ENCODE measurements at regions not wholly inside any gene's neighbourhood (a gene's known extent, or its start where the extent isn't known, plus 50 kb on each side); places are given as distances from the start of the nearest gene placed in this dataset.

DNA sequence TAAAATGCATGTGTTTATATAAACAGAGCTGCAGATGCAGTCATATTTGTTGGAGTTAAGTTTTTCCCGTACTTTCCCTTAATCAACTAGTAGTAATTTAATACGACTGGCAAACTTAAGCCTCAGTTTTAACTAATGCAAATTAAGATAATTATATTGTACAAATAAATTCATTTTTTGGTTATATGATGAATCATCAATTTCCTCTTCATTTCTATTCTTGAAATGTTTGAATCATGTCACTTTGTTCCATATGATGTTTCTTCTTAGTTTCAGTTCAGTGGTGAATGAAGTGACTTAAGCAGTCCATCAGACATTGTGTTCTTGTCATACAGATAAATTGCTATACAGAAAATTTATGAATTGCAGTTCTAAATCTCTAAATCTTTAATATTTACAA lies 1361.2 kb upstream of the EPHA6 start:
- Histone ChIP-seq H3K4me1 (ENCODE audit: insufficient read depth) (no peaks in the 10 kb centered on the region), H3K36me3 (ENCODE audit: insufficient read depth) (no peaks in the 10 kb centered on the region), H3K27ac (ENCODE audit: low read depth) (no peak overlapping the region), H3K4me3 (ENCODE audit: low read depth, low read length) (no peak overlapping the region)
- no peak for DNase-seq (ENCODE audit: extremely low spot score)
- 76% methylated on average over 2 of the region's 2 CpGs for WGBS

DNA sequence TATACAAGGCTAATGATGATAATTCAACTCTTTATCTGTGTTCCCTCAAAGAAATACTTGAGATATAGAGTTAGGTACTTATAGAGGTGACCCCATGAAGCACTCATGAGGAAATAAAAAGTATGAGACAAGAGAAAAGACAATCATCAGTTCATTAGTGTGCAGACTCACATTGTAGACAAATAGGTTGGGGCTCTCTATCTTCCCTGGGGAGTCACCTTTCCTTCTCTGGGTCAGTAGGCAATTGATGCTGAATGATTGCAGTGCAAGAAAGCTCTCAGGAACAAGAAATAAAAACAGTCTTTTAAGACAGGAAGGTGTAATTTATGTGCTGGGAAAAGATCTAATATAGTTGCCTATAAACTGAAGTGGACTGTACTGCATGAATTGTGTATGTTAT lies 1357.6 kb upstream of the EPHA6 start:
- H3K4me1 ChIP-seq (ENCODE audit: insufficient read depth), result no peaks in the 10 kb centered on the region
- H3K36me3 ChIP-seq (ENCODE audit: insufficient read depth), result no peaks in the 10 kb centered on the region
- no peak overlapping the region for H3K27ac ChIP-seq (ENCODE audit: low read depth)
- no peak for DNase-seq (ENCODE audit: extremely low spot score)
- H3K4me3 ChIP-seq (ENCODE audit: low read depth, low read length), result no peak overlapping the region

DNA sequence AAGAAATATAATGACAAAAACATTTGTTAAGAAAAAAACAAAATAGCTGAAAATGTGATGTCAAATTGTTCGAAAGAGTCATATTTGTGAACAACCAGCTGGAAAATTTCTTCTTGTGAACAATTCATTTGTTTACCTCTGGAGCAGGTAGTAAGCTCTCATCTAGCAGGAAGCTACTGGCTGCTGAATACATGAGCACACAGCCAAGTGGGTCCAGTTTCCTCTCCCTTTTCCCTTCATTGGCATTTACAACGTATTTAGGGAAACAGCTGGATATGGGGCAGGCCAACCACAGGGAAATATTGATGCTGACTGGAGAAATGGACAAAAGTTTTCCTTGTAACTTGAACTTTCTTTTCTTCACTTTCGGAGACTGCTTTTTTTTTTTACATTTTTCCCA lies 1354.7 kb upstream of the EPHA6 start:
- DNase-seq (ENCODE audit: extremely low spot score), result no peak
- WGBS, result 60% methylated on average over 3 of the region's 3 CpGs
- Histone ChIP-seq H3K36me3 (ENCODE audit: insufficient read depth) (no peaks in the 10 kb centered on the region), H3K4me3 (ENCODE audit: low read depth, low read length) (no peak overlapping the region), H3K27ac (ENCODE audit: low read depth) (no peak overlapping the region), H3K4me1 (ENCODE audit: insufficient read depth) (no peaks in the 10 kb centered on the region)

DNA sequence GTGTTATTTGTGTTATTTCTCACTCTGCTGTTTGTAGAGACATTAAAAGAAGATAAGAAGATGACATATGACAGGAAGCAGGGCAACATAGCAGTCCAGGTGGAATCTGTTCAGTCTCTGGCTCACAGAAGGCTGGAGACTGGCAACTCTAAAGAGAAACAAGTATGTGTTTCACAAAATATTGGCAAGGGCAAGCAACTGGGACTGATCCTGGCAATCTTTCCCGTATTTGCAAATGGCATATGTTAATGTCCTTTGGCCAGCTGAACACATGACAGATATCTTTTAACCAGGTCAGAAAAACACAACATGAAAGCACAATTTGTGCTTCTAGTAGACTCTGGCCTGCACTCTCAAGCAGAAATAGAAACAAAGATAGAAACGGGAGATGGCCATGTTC lies 1354.1 kb upstream of the EPHA6 start:
- Histone ChIP-seq H3K4me3 (ENCODE audit: low read depth, low read length) (no peak overlapping the region), H3K36me3 (ENCODE audit: insufficient read depth) (no peaks in the 10 kb centered on the region), H3K4me1 (ENCODE audit: insufficient read depth) (no peaks in the 10 kb centered on the region), H3K27ac (ENCODE audit: low read depth) (no peak overlapping the region)
- 24% methylated on average over 2 of the region's 2 CpGs for WGBS
- DNase-seq (ENCODE audit: extremely low spot score), result no peak

DNA sequence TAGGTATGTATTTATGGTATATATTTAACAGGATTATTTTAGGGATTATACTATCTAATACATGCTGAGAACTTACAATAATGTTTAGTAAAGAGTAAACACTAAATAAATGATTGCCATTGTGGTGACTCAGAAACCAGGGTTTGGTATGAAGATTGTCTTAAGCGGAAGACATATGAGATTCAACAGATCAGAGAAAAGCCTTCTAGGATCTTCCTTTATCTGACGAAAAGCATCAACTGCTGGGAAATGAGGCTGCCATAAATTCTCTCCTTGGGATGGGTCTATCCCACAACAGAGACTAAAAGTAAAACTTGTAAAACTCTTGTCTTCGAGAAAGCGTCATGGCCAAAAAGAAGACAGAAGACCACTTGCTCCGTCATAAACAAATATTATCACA lies 1352.2 kb upstream of the EPHA6 start:
- Histone ChIP-seq H3K27ac (ENCODE audit: low read depth) (no peak overlapping the region), H3K4me1 (ENCODE audit: insufficient read depth) (no peaks in the 10 kb centered on the region), H3K4me3 (ENCODE audit: low read depth, low read length) (no peak overlapping the region), H3K36me3 (ENCODE audit: insufficient read depth) (no peaks in the 10 kb centered on the region)
- WGBS, result 61% methylated on average over 5 of the region's 5 CpGs
- no peak for DNase-seq (ENCODE audit: extremely low spot score)

DNA sequence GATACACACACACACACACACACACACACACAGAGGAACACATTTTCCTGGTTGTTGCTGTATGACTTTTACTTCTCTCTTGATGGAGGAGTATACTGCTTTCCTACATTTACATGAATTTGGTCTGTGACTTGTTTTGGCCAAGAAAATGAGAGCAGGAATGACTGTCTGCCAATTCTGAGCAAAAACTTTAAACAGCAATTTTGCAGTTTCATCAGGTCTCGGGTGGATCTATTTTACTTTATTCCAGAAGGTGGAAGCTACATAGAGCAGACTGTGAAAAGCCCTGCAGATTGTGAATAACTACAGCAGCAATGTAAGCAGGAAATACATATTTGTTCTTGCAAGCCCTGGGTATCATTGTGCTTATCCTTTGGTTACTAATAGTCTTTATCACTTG lies 1350.0 kb upstream of the EPHA6 start:
- H3K27ac ChIP-seq (ENCODE audit: low read depth), result no peak overlapping the region
- WGBS, result 11% methylated on average over 1 of the region's 1 CpG
- DNase-seq (ENCODE audit: extremely low spot score), result no peak
- H3K36me3 ChIP-seq (ENCODE audit: insufficient read depth), result no peaks in the 10 kb centered on the region
- no peak overlapping the region for H3K4me3 ChIP-seq (ENCODE audit: low read depth, low read length)
- H3K4me1 ChIP-seq (ENCODE audit: insufficient read depth), result no peaks in the 10 kb centered on the region

DNA sequence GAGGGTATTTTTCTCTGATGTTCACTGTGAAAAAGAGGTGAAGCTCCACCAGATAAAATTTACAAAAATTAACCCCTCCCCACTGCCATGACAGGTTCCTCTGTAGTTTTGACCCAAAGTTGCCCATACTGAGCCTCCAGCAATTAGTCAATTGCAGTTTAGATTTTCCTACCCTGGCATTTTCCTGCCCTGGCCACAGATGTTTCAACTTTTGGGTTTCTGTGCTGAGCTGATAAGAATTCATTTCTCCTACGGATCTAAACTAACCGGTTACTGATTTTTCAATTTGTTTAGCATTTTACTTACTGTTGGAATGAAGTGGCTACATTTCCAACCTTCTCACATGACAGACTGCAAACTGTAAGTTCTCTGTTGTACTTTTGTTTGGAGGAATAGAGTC lies 1346.1 kb upstream of the EPHA6 start:
- no peaks in the 10 kb centered on the region for H3K36me3 ChIP-seq (ENCODE audit: insufficient read depth)
- no peak overlapping the region for H3K27ac ChIP-seq (ENCODE audit: low read depth)
- H3K4me1 ChIP-seq (ENCODE audit: insufficient read depth), result no peaks in the 10 kb centered on the region
- no peak for DNase-seq (ENCODE audit: extremely low spot score)
- H3K4me3 ChIP-seq (ENCODE audit: low read depth, low read length), result no peak overlapping the region
- WGBS, result 76% methylated on average over 2 of the region's 2 CpGs

DNA sequence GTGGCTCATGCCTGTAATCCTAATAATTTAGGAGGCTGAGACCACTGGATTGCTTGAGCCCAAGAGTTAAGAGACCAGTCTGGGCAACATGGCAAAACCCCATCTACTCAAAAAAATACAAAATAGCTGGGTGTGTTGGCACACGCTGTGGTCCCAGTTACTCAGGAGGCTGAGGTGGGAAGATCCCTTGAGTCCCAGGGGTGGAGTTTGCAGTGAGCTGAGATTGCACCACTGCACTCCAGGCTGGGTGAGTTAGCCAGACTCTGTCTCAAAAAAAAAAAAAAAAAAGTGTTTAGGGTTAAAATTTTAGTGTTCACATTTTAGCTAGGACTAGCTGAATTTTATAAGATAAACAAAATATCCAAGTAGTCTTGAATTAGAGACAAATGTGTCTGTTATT lies 1340.1 kb upstream of the EPHA6 start:
- H3K4me3 ChIP-seq (ENCODE audit: low read depth, low read length), result no peak overlapping the region
- DNase-seq (ENCODE audit: extremely low spot score), result no peak
- 89% methylated on average over 1 of the region's 1 CpG for WGBS
- H3K4me1 ChIP-seq (ENCODE audit: insufficient read depth), result no peaks in the 10 kb centered on the region
- no peak overlapping the region for H3K27ac ChIP-seq (ENCODE audit: low read depth)
- H3K36me3 ChIP-seq (ENCODE audit: insufficient read depth), result no peaks in the 10 kb centered on the region

DNA sequence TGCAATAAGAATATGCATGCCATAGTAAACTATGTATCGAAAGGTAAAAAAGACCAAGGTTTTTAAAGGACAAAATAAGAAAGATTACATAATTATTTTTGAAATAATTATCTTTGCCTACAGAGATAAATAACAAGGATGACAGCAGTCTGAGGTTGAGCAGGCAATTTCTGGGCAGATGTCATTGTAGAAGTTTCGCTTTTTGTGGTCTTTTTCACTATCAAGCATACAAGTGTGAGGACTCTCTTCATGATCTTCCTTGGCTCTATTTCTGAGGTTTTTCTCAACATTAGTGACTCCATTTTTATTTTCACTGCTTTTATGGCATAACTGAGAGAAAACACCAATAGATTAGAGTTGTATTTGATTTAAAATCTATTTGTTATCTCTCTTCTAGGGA lies 1337.9 kb upstream of the EPHA6 start:
- no peak overlapping the region for H3K4me3 ChIP-seq (ENCODE audit: low read depth, low read length)
- no peak for DNase-seq (ENCODE audit: extremely low spot score)
- no peak overlapping the region for H3K27ac ChIP-seq (ENCODE audit: low read depth)
- no peaks in the 10 kb centered on the region for H3K36me3 ChIP-seq (ENCODE audit: insufficient read depth)
- H3K4me1 ChIP-seq (ENCODE audit: insufficient read depth), result no peaks in the 10 kb centered on the region
- 80% methylated on average over 2 of the region's 2 CpGs for WGBS

DNA sequence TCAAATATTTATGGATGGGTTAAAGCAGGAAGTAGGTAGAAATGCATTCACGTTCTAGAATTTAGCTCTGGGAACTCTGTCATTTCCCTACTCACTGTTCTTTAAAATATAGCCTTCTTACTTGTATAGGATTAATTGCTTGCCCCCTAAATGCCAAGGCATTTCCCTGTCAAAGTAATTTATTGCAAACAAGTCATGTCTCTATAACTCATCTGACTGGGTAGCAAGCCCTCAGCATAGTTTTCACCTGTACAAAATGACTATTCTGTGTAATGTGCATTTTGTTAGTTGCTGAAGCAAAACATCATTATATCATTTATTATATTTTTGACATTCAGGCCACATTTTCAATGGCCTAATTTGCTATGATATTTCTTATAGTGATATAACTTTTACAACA lies 1308.2 kb upstream of the EPHA6 start:
- DNase-seq (ENCODE audit: extremely low spot score), result no peak
- WGBS, result 39% methylated on average over 1 of the region's 1 CpG
- H3K4me1 ChIP-seq (ENCODE audit: insufficient read depth), result no peaks in the 10 kb centered on the region
- H3K4me3 ChIP-seq (ENCODE audit: low read depth, low read length), result no peak overlapping the region
- H3K27ac ChIP-seq (ENCODE audit: low read depth), result no peak overlapping the region
- H3K36me3 ChIP-seq (ENCODE audit: insufficient read depth), result no peaks in the 10 kb centered on the region

DNA sequence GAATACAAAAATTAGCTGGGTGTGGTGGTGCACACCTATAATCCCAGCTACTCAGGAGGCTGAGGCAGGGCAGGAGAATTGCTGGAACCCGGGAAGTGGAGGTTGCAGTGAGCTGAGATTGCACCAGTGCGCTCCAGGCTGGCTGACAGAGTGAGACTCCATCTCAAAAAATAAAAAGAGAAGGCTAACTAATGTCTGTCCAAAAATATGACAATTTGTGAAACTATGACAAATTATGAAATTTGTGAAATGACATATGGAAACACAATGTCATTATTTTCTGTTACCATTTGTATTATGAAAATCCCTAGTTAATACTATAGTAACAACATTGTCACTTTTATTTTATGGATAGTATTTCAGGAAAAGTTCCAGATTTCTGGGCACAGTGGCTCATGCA lies 1306.3 kb upstream of the EPHA6 start:
- Histone ChIP-seq H3K27ac (ENCODE audit: low read depth) (no peak overlapping the region), H3K36me3 (ENCODE audit: insufficient read depth) (no peaks in the 10 kb centered on the region), H3K4me1 (ENCODE audit: insufficient read depth) (no peaks in the 10 kb centered on the region), H3K4me3 (ENCODE audit: low read depth, low read length) (no peak overlapping the region)
- 93% methylated on average over 2 of the region's 2 CpGs for WGBS
- no peak for DNase-seq (ENCODE audit: extremely low spot score)

DNA sequence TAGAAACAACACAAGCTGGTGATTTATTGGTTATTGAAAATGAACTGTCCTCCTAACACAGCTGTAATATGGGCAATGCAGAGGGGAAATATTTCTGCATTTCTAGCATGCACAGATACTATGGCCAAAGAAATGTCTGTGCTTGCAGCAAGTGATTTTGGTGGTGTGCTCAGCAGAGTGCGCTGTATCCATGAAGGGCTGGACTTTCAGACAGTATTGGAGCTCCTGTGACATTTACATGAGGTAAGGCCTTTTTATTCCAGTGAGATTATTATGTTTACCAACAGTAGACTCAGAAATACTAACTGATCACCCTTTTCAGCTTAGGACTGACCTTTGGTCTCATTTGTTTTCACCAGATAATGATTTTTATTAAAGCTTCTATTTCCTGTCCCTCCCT lies 1302.6 kb upstream of the EPHA6 start:
- no peak overlapping the region for H3K4me3 ChIP-seq (ENCODE audit: low read depth, low read length)
- 39% methylated on average over 1 of the region's 1 CpG for WGBS
- no peak overlapping the region for H3K27ac ChIP-seq (ENCODE audit: low read depth)
- no peaks in the 10 kb centered on the region for H3K36me3 ChIP-seq (ENCODE audit: insufficient read depth)
- DNase-seq (ENCODE audit: extremely low spot score), result no peak
- no peaks in the 10 kb centered on the region for H3K4me1 ChIP-seq (ENCODE audit: insufficient read depth)

DNA sequence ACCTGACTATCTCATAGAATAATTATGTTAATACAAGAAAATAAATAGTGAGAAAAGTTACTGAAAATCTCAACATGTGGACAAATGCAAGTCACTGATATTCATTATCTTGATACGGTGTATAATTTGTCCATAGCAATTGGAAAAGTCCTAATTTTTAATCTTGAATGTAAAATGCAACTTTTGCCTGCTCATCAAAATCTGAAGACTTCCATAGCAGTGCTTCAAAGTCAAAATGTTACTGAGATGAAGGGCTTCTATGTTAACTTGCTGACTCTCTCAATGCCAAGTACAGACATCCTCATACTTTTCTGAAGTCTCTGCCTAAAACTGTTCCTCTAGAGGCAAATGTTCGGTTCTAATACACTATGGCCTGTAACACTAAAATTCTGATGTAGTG lies 1300.1 kb upstream of the EPHA6 start:
- no peak overlapping the region for H3K4me3 ChIP-seq (ENCODE audit: low read depth, low read length)
- DNase-seq (ENCODE audit: extremely low spot score), result no peak
- 92% methylated on average over 2 of the region's 2 CpGs for WGBS

DNA sequence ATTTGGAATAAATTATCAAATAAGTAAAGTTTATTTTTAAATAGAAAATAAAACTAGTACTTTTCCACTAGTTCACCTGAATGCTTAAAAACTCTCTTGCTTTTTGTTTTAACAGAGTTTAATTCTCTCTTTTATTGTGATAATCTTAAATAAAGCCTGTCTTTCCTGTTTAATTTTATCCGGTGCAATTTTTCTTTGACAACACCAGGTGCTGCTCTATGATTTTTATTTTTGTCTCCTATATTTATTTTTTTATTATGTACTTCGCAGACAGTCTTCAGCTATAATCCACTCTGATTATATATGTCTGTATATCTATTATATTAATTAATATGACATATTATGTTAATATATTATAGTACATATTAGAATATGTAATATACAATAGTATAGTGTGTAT lies 1293.0 kb upstream of the EPHA6 start:
- Histone ChIP-seq H3K36me3 (ENCODE audit: insufficient read depth) (no peaks in the 10 kb centered on the region), H3K4me1 (ENCODE audit: insufficient read depth) (no peaks in the 10 kb centered on the region)
- WGBS, result 76% methylated on average over 2 of the region's 2 CpGs

More for the DNA sequence above, 1300.1 kb upstream of the EPHA6 start:
- H3K27ac ChIP-seq (ENCODE audit: low read depth), result no peak overlapping the region
- H3K36me3 ChIP-seq (ENCODE audit: insufficient read depth), result no peaks in the 10 kb centered on the region
- no peaks in the 10 kb centered on the region for H3K4me1 ChIP-seq (ENCODE audit: insufficient read depth)

DNA sequence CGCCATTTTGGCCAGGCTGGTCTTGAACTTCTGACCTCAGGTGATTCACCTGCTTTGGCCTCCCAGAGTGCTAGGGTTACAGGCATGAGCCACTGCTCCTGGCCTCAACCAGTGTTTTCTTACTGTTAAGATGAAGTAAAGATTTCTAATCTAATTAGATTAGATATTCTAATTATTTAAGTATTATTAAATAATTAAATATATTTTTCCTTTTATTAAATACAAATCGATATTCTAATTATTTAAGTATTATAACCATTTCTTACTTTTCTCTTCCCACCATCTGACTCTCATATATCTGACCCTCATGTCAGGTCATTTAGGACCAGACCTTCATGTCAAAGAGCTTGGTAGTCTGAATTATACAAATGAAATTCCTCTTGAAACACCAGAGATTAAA lies 1291.9 kb upstream of the EPHA6 start:
- 94% methylated on average over 2 of the region's 2 CpGs for WGBS
- no peak overlapping the region for H3K27ac ChIP-seq (ENCODE audit: low read depth)

More for the DNA sequence above, 1293.0 kb upstream of the EPHA6 start:
- no peak overlapping the region for H3K27ac ChIP-seq (ENCODE audit: low read depth)
- H3K4me3 ChIP-seq (ENCODE audit: low read depth, low read length), result no peak overlapping the region
- no peak for DNase-seq (ENCODE audit: extremely low spot score)

More for the DNA sequence above, 1291.9 kb upstream of the EPHA6 start:
- H3K36me3 ChIP-seq (ENCODE audit: insufficient read depth), result no peaks in the 10 kb centered on the region
- no peak for DNase-seq (ENCODE audit: extremely low spot score)
- no peak overlapping the region for H3K4me3 ChIP-seq (ENCODE audit: low read depth, low read length)
- H3K4me1 ChIP-seq (ENCODE audit: insufficient read depth), result no peaks in the 10 kb centered on the region

Data from urinary bladder (tissue), 3 donors.